HG03460 (cell line): ENCODE measurements at regions not wholly inside any gene's neighbourhood (a gene's known extent, or its start where the extent isn't known, plus 50 kb on each side); places are given as distances from the start of the nearest gene placed in this dataset.
"Not testable (repeated sequence)": the region's sequence is repeated elsewhere in the genome, so short reads cannot be mapped to it uniquely, and the experiment has no call there.

Source experiments
- ATAC-seq: cut with Tn5 transposase; IDR thresholded peaks from one replicate; pipeline ENCODE4 v1.9.1; 2021; ENCODE audit not compliant: unreplicated experiment

- ATAC-seq, result no peak
Observed at GRCh38 chr9:11701706-11702105, 991.5 kb upstream of the TYRP1 start.

GRCh38 chr9:11702548-11702947 lies 990.6 kb upstream of the TYRP1 start:
- ATAC-seq, result no peak

GRCh38 chr9:11704198-11704597 lies 989.0 kb upstream of the TYRP1 start:
- not testable (repeated sequence) for ATAC-seq

GRCh38 chr9:11708899-11709298 lies 984.3 kb upstream of the TYRP1 start:
- no peak for ATAC-seq

- no peak for ATAC-seq
Observed at GRCh38 chr9:11709567-11709966, 983.6 kb upstream of the TYRP1 start.

- ATAC-seq, result no peak
Observed at GRCh38 chr9:11713077-11713476, 980.1 kb upstream of the TYRP1 start.

- ATAC-seq, result no peak
Observed at GRCh38 chr9:11722957-11723356, 970.2 kb upstream of the TYRP1 start.

GRCh38 chr9:11726659-11727058 lies 966.5 kb upstream of the TYRP1 start:
- ATAC-seq, result no peak

GRCh38 chr9:11735391-11735790 lies 957.8 kb upstream of the TYRP1 start:
- ATAC-seq, result no peak

- no peak for ATAC-seq
Observed at GRCh38 chr9:11742471-11742870, 950.7 kb upstream of the TYRP1 start.

GRCh38 chr9:11743356-11743755 lies 949.8 kb upstream of the TYRP1 start:
- ATAC-seq, result no peak

GRCh38 chr9:11749396-11749795 lies 943.8 kb upstream of the TYRP1 start:
- no peak for ATAC-seq

- ATAC-seq, result no peak
Observed at GRCh38 chr9:11755951-11756350, 937.2 kb upstream of the TYRP1 start.

GRCh38 chr9:11757408-11757807 lies 935.8 kb upstream of the TYRP1 start:
- ATAC-seq, result no peak

GRCh38 chr9:11758016-11758415 lies 935.2 kb upstream of the TYRP1 start:
- no peak for ATAC-seq

GRCh38 chr9:11779971-11780370 lies 913.2 kb upstream of the TYRP1 start:
- ATAC-seq, result no peak

GRCh38 chr9:11792870-11793269 lies 900.3 kb upstream of the TYRP1 start:
- ATAC-seq, result no peak

GRCh38 chr9:11794984-11795383 lies 898.2 kb upstream of the TYRP1 start:
- ATAC-seq, result no peak

GRCh38 chr9:11805969-11806368 lies 887.2 kb upstream of the TYRP1 start:
- no peak for ATAC-seq

- no peak for ATAC-seq
Observed at GRCh38 chr9:11821306-11821975, 871.7 kb upstream of the TYRP1 start.

GRCh38 chr9:11828201-11828600 lies 865.0 kb upstream of the TYRP1 start:
- ATAC-seq, result no peak

GRCh38 chr9:11833056-11833455 lies 860.1 kb upstream of the TYRP1 start:
- no peak for ATAC-seq

- ATAC-seq, result no peak
Observed at GRCh38 chr9:11868795-11869194, 824.4 kb upstream of the TYRP1 start.
